Activated CD4-positive, alpha-beta T cell treated with anti-CD3 and anti-CD28 coated beads, Interleukin-2, amount 10 ng/mL, durations not matched to agents 24 days and 14 days (primary cell): ENCODE measurements at regions not wholly inside any gene's neighbourhood (a gene's known extent, or its start where the extent isn't known, plus 50 kb on each side); places are given as distances from the start of the nearest gene placed in this dataset.

ENCODE experiments used
- DNase-seq: peaks from one replicate; pipeline ENCODE4 v3.0.0; 2022
- H3K27ac Mint-ChIP-seq: one replicate; pipeline ENCODE4 v1.8.0; 2022; ENCODE audit warnings: mild to moderate bottlenecking, mixed read lengths
- H3K27me3 Mint-ChIP-seq: one replicate; pipeline ENCODE4 v1.8.0; 2022; ENCODE audit warnings: mixed read lengths
- H3K36me3 Mint-ChIP-seq: one replicate; pipeline ENCODE4 v1.8.0; 2022; ENCODE audit warnings: low read depth, mild to moderate bottlenecking, mixed read lengths
- H3K4me1 Mint-ChIP-seq: one replicate; pipeline ENCODE4 v1.8.0; 2021; ENCODE audit warnings: mixed read lengths
- H3K4me3 Mint-ChIP-seq: one replicate; pipeline ENCODE4 v1.8.0; 2022; ENCODE audit warnings: mild to moderate bottlenecking, moderate library complexity, mixed read lengths
- H3K9me3 Mint-ChIP-seq: one replicate; pipeline ENCODE4 v1.8.0; 2021; ENCODE audit warnings: mixed read lengths
- intact Hi-C: fragments of 100-400 bp; cut with micrococcal nuclease; formaldehyde crosslinking; loops from one replicate; pipeline ENCODE4 v1.15.1; 2023

GRCh38 chr2:8571301-8571791 lies 110.5 kb upstream of the ID2 start:
- H3K4me1 Mint-ChIP-seq: peaks cover 19% of the 10 kb centered on the region
- H3K36me3 Mint-ChIP-seq: no peaks in the 10 kb centered on the region
- intact Hi-C loops: no loop called here
- H3K27ac Mint-ChIP-seq: no peak overlapping the region
- H3K27me3 Mint-ChIP-seq: peaks cover 3% of the 10 kb centered on the region
- no peak overlapping the region for H3K4me3 Mint-ChIP-seq
- DNase-seq: no peak
- H3K9me3 Mint-ChIP-seq: no peaks in the 10 kb centered on the region

GRCh38 chr2:8571792-8572499 lies 109.9 kb upstream of the ID2 start:
- Mint-ChIP-seq H3K4me3 (no peak overlapping the region), H3K4me1 (peaks cover 25% of the 10 kb centered on the region), H3K9me3 (no peaks in the 10 kb centered on the region), H3K27ac (no peak overlapping the region), H3K36me3 (no peaks in the 10 kb centered on the region), H3K27me3 (peaks cover 3% of the 10 kb centered on the region)
- intact Hi-C loops: no loop called here
- DNase-seq: no peak

- intact Hi-C loops: no loop called here
- peaks cover 3% of the 10 kb centered on the region for H3K27me3 Mint-ChIP-seq
- no peak for DNase-seq
- H3K27ac Mint-ChIP-seq: no peak overlapping the region
- H3K4me1 Mint-ChIP-seq: peaks cover 29% of the 10 kb centered on the region
- no peaks in the 10 kb centered on the region for H3K9me3 Mint-ChIP-seq
- H3K36me3 Mint-ChIP-seq: no peaks in the 10 kb centered on the region
- no peak overlapping the region for H3K4me3 Mint-ChIP-seq
Measured at GRCh38 chr2:8572712-8573233, 109.1 kb upstream of the ID2 start.

- H3K36me3 Mint-ChIP-seq: no peaks in the 10 kb centered on the region
- peaks cover 4% of the 10 kb centered on the region for H3K27me3 Mint-ChIP-seq
- H3K4me1 Mint-ChIP-seq: peaks cover 33% of the 10 kb centered on the region
- H3K27ac Mint-ChIP-seq: no peak overlapping the region
- H3K9me3 Mint-ChIP-seq: no peaks in the 10 kb centered on the region
- intact Hi-C loops: no loop called here
- H3K4me3 Mint-ChIP-seq: no peak overlapping the region
- DNase-seq: no peak
Measured at GRCh38 chr2:8573234-8573941, 108.5 kb upstream of the ID2 start.

GRCh38 chr2:8573942-8574195 lies 108.0 kb upstream of the ID2 start:
- H3K9me3 Mint-ChIP-seq: no peaks in the 10 kb centered on the region
- no peak overlapping the region for H3K4me3 Mint-ChIP-seq
- no peak for DNase-seq
- H3K27me3 Mint-ChIP-seq: peaks cover 4% of the 10 kb centered on the region
- H3K27ac Mint-ChIP-seq: no peak overlapping the region
- no peaks in the 10 kb centered on the region for H3K36me3 Mint-ChIP-seq
- intact Hi-C loops: no loop called here
- peaks cover 34% of the 10 kb centered on the region for H3K4me1 Mint-ChIP-seq

GRCh38 chr2:8574196-8575037 lies 107.4 kb upstream of the ID2 start:
- Mint-ChIP-seq H3K4me3 (peak overlapping the region; percentile 60), H3K27me3 (peaks cover 4% of the 10 kb centered on the region), H3K4me1 (peaks cover 34% of the 10 kb centered on the region), H3K9me3 (no peaks in the 10 kb centered on the region), H3K36me3 (no peaks in the 10 kb centered on the region), H3K27ac (peak overlapping the region; percentile 73)
- intact Hi-C loops: no loop called here
- DNase-seq: no peak

- peak overlapping the region; percentile 73 for H3K27ac Mint-ChIP-seq
- peak overlapping the region; percentile 60 for H3K4me3 Mint-ChIP-seq
- intact Hi-C loops: no loop called here
- peak; percentile 81 for DNase-seq
- no peaks in the 10 kb centered on the region for H3K36me3 Mint-ChIP-seq
- peaks cover 4% of the 10 kb centered on the region for H3K27me3 Mint-ChIP-seq
- H3K4me1 Mint-ChIP-seq: peaks cover 36% of the 10 kb centered on the region
- no peaks in the 10 kb centered on the region for H3K9me3 Mint-ChIP-seq
Measured at GRCh38 chr2:8575038-8575833, 106.6 kb upstream of the ID2 start.

GRCh38 chr2:8575834-8576423 lies 105.9 kb upstream of the ID2 start:
- Mint-ChIP-seq H3K27ac (peak overlapping the region; percentile 1), H3K4me1 (peaks cover 42% of the 10 kb centered on the region), H3K36me3 (no peaks in the 10 kb centered on the region), H3K9me3 (no peaks in the 10 kb centered on the region), H3K27me3 (peaks cover 4% of the 10 kb centered on the region), H3K4me3 (peak overlapping the region; percentile 13)
- intact Hi-C loops: loop anchor here (2.0 kb wide), 2 partner anchors 31 to 105 kb away; no protein-coding TSS in a partner anchor
- DNase-seq: no peak

GRCh38 chr2:8576525-8577167 lies 105.2 kb upstream of the ID2 start:
- Mint-ChIP-seq H3K4me1 (peaks cover 43% of the 10 kb centered on the region), H3K4me3 (peak overlapping the region; percentile 8), H3K27ac (peak overlapping the region; percentile 18), H3K27me3 (peaks cover 4% of the 10 kb centered on the region), H3K36me3 (no peaks in the 10 kb centered on the region), H3K9me3 (no peaks in the 10 kb centered on the region)
- intact Hi-C loops: loop anchor here (2.0 kb wide), 2 partner anchors 32 to 104 kb away; no protein-coding TSS in a partner anchor
- peak; percentile 74 for DNase-seq

- DNase-seq: no peak
- intact Hi-C loops: loop anchor here (2.0 kb wide), 2 partner anchors 33 to 103 kb away; no protein-coding TSS in a partner anchor
Measured at GRCh38 chr2:8577573-8577972, 104.3 kb upstream of the ID2 start.

GRCh38 chr2:8578335-8579244 lies 103.3 kb upstream of the ID2 start:
- H3K27me3 Mint-ChIP-seq: peaks cover 1% of the 10 kb centered on the region
- H3K4me1 Mint-ChIP-seq: peaks cover 44% of the 10 kb centered on the region
- H3K36me3 Mint-ChIP-seq: no peaks in the 10 kb centered on the region
- intact Hi-C loops: no loop called here
- H3K27ac Mint-ChIP-seq: no peak overlapping the region
- no peaks in the 10 kb centered on the region for H3K9me3 Mint-ChIP-seq
- no peak for DNase-seq
- no peak overlapping the region for H3K4me3 Mint-ChIP-seq

More at GRCh38 chr2:8577573-8577972, 104.3 kb upstream of the ID2 start:
- H3K4me3 Mint-ChIP-seq: no peak overlapping the region
- no peak overlapping the region for H3K27ac Mint-ChIP-seq
- peaks cover 43% of the 10 kb centered on the region for H3K4me1 Mint-ChIP-seq
- no peaks in the 10 kb centered on the region for H3K36me3 Mint-ChIP-seq
- H3K9me3 Mint-ChIP-seq: no peaks in the 10 kb centered on the region
- peaks cover 1% of the 10 kb centered on the region for H3K27me3 Mint-ChIP-seq
